ENCODE measurements at regions not wholly inside any gene's neighbourhood (a gene's known extent, or its start where the extent isn't known, plus 50 kb on each side); places are given as distances from the start of the nearest gene placed in this dataset.
"Not testable (repeated sequence)": the region's sequence is repeated elsewhere in the genome, so short reads cannot be mapped to it uniquely, and the experiment has no call there.

DNA sequence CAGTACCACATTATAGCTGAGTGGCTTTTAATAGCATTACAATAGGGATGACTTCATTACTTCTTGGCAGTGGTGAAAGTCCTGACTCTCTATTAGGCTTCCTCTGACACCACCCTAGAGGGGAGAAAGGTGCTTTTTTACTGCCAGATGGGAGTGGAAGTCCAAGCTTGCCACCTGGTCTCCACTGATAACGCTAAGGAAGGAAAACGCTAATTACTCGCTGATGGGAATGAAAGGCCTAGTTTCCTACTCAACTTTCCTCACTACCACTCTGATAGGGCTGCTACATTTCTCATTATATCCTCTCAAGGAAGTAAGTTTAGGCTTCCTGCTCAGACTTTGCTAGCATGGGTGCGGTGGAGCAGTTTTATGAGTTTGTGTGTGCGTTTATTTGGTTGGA is 62.3 kb upstream of the PAGE3 start:
- in situ Hi-C loops (cut with HindIII; ENCODE audit: low pct_ligation_motif_present, low pct_unique_long_range_greater_than_20kb, low sequenced_read_pairs) = no loop called here
- DNase-seq = no peak

GRCh38 chrX:55335296-55335695 is 70.6 kb upstream of the PAGE3 start:
- in situ Hi-C loops (cut with HindIII; ENCODE audit: low pct_ligation_motif_present, low pct_unique_long_range_greater_than_20kb, low sequenced_read_pairs) = no loop called here
- DNase-seq = no peak

DNA sequence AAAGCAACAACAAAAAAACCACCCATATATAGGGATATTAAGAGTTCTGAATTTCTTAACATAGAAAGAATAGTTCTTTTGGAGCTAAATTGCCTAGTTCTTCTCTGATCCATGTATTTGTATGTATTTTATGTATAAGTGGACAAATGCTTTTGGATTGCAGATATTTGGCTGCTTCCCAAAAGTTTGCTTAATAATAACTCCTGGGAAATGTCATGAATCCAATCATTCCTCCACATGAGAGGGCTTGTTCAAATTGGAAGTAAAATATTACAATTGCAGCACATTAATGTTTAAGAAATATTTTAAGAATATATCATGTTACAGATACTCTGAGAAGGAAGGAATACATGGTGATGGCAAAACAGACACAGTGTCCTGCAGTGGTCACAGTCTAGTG is 71.5 kb upstream of the PAGE3 start:
- in situ Hi-C loops (cut with HindIII; ENCODE audit: low pct_ligation_motif_present, low pct_unique_long_range_greater_than_20kb, low sequenced_read_pairs) = no loop called here
- no peak for DNase-seq

DNA sequence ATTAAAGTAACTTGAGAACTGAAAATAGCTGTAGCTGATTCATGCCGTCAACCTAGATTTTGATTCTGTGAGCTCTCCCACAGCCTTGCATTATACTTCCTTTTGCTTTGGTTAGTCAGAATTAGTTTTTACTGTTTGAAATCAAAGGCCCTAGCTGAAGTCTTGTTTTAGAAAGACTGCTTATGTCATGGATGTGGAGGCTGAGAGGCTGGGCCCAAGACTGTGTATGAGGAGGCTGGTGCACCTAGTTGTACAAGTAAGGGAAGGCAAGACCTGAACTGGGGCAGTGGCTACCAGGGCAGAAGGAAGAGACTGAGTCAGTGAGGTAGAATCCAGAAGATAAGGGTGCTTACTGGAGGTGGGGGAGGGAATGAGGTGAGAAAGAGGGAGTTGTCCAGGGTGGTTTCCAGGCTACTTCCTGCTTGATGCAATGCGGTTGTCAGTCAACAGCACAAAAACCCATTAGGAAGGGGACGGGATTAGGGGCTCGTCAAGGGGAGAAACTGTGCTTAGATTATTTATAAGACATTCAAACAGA is 76.2 kb upstream of the PAGE3 start:
- in situ Hi-C loops (cut with HindIII; ENCODE audit: low pct_ligation_motif_present, low pct_unique_long_range_greater_than_20kb, low sequenced_read_pairs) = no loop called here
- DNase-seq = no peak

DNA sequence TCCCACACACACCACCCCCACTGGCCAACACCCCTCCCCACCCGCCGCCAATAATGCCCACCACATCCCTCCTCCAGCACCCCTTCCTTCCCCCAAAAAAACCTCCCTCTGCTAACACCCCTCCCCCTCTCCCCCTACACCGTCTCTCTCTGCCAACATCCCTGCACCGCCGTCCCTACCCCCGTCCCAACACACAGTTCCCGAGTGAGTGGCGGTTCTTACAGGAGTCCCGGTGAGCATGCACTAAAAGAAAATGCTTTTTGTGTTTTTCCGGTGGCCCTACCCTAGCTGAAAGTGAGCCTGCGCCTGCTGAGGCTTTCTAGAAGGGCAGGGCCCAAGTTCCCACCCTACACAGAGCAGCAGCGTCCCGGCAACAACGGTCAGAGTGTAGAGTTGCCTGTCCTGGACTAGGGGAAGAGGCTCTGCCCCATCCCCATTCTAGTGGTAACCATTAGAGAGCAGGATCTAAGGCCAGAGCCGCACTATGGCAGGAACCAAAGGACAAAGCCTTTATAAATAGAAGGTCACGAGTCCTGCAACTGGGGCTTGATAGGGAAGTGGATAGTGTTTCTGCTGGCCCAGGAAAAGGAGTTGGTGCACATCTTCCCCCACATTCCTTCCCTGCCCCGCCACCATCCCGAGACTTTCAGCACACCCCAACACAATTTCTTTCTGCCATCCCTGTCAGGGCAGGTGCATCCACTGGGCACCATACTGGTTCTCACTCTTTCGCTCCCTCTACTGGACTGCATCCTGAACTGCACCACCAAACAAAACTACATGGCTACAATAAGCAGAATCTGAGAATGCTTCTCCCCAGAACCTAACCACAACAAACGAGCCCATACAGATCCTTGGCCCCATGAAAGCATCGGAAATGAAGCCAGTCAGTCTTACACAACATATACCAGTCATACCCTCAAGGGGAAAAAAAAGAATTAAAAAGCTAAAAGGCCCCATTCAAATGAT is 78.1 kb upstream of the PAGE3 start:
- in situ Hi-C loops (cut with HindIII; ENCODE audit: low pct_ligation_motif_present, low pct_unique_long_range_greater_than_20kb, low sequenced_read_pairs) = no loop called here
- DNase-seq = peak; percentile 23

GRCh38 chrX:55356609-55357008 is 91.9 kb upstream of the PAGE3 start:
- no peak for DNase-seq
- in situ Hi-C loops (cut with HindIII; ENCODE audit: low pct_ligation_motif_present, low pct_unique_long_range_greater_than_20kb, low sequenced_read_pairs) = no loop called here

DNA sequence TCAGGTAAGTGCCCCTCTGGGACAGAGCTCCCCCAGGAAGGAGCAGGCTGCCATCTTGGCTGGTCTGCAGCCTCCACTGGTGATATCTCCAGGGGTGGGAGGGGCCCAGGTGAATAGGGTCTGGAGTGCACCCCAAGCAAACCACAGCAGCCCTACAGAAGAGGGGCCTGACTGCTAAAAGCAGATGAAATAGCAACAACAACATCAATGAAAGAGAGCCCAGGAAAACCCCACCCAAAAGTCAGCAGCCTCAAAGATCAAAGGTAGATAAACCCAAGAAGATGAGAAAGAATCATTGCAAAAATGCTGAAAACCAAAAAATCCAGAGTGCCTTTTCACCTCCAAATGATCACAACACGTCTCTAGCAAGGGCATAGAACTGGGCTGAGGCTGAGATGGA is 92.5 kb upstream of the PAGE3 start:
- in situ Hi-C loops (cut with HindIII; ENCODE audit: low pct_ligation_motif_present, low pct_unique_long_range_greater_than_20kb, low sequenced_read_pairs) = no loop called here
- DNase-seq = no peak

GRCh38 chrX:55379396-55379795 is 72.5 kb upstream of the MAGEH1 start:
- in situ Hi-C loops (cut with HindIII; ENCODE audit: low pct_ligation_motif_present, low pct_unique_long_range_greater_than_20kb, low sequenced_read_pairs) = no loop called here
- no peak for DNase-seq

DNA sequence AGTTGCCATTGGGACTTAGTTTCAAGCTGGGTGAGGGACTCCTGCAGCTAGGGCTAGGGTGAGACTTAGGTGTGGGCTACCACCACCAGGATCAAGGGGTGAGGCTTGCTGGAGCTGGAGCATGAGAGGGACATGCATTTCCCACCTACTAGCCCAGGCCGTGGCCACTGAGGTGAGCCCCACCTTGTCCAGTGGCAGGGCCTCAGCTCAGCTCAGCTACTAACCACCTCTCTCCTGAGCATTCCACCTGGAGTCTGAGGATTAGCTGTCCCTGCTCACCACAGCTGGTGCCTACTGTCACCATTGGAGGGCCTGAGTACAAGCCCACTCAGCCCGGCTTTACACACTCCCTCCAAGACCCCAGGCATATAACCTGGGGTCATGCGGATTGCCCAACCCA is 62.6 kb upstream of the MAGEH1 start:
- in situ Hi-C loops (cut with HindIII; ENCODE audit: low pct_ligation_motif_present, low pct_unique_long_range_greater_than_20kb, low sequenced_read_pairs) = no loop called here
- DNase-seq = no peak

- DNase-seq; in situ Hi-C loops (cut with HindIII; ENCODE audit: low pct_ligation_motif_present, low pct_unique_long_range_greater_than_20kb, low sequenced_read_pairs): not testable (repeated sequence)
Measured at GRCh38 chrX:55396836-55397235, 55.1 kb upstream of the MAGEH1 start.

All from ACHN (cell line).